Loucy (cell line): ENCODE measurements at regions not wholly inside any gene's neighbourhood (a gene's known extent, or its start where the extent isn't known, plus 50 kb on each side); places are given as distances from the start of the nearest gene placed in this dataset.

ENCODE experiments used
- H2AFZ ChIP-seq: fragments of 200-600 bp; sonication (generic); 2 replicates; pipeline ENCODE4 v1.6.0; 2016; ENCODE audit warnings: antibody characterized with exemption, mild to moderate bottlenecking, low read length, moderate library complexity
- H3F3A ChIP-seq: fragments of 200-600 bp; 2 replicates; pipeline ENCODE4 v1.6.0; 2016; ENCODE audit warnings: antibody characterized with exemption, low read depth, mild to moderate bottlenecking
- H3K27me3 ChIP-seq: fragments of 200-600 bp; sonication (generic); 2 replicates; pipeline ENCODE4 v1.6.1; 2014; ENCODE audit warnings: low read length, mild to moderate bottlenecking; ENCODE audit not compliant: insufficient read depth, poor library complexity, severe bottlenecking
- H3K36me3 ChIP-seq: fragments of 200-600 bp; sonication (generic); 2 replicates; pipeline ENCODE4 v1.6.1; 2016; ENCODE audit warnings: low read length; ENCODE audit not compliant: insufficient read depth
- H3K4me1 ChIP-seq: fragments of 200-600 bp; sonication (generic); 2 replicates; pipeline ENCODE4 v1.5.1; 2014; ENCODE audit warnings: low read length, mild to moderate bottlenecking; ENCODE audit not compliant: insufficient read depth, poor library complexity, severe bottlenecking
- H3K4me2 ChIP-seq: fragments of 200-600 bp; sonication (generic); 2 replicates; pipeline ENCODE4 v1.6.0; 2014; ENCODE audit warnings: antibody characterized with exemption, low read length, low read depth, mild to moderate bottlenecking; ENCODE audit not compliant: poor library complexity, severe bottlenecking
- H3K4me3 ChIP-seq: fragments of 200-600 bp; sonication (generic); 2 replicates; pipeline ENCODE4 v1.5.1; 2014; ENCODE audit warnings: low read length, mild to moderate bottlenecking, mixed read lengths; ENCODE audit not compliant: poor library complexity, severe bottlenecking
- H3K79me2 ChIP-seq: fragments of 200-600 bp; sonication (generic); 2 replicates; pipeline ENCODE4 v1.6.1; 2014; ENCODE audit warnings: low read length; ENCODE audit not compliant: insufficient read depth
- H3K9ac ChIP-seq: fragments of 200-600 bp; sonication (generic); 2 replicates; pipeline ENCODE4 v1.6.0; 2014; ENCODE audit warnings: mild to moderate bottlenecking, low read depth, low read length, moderate library complexity; ENCODE audit not compliant: poor library complexity, severe bottlenecking
- H3K9me2 ChIP-seq: fragments of 200-600 bp; sonication (generic); replicated peaks from 2 replicates; pipeline ENCODE4 v1.6.1; 2016; ENCODE audit warnings: low read depth, low read length, mixed read lengths
- H3K9me3 ChIP-seq: fragments of 200-600 bp; sonication (generic); 2 replicates; pipeline ENCODE4 v1.6.1; 2014; ENCODE audit warnings: mild to moderate bottlenecking, antibody characterized with exemption, low read length, low read depth; ENCODE audit not compliant: insufficient read depth
- H4K20me1 ChIP-seq: fragments of 200-600 bp; sonication (generic); 2 replicates; pipeline ENCODE4 v1.6.0; 2014; ENCODE audit warnings: antibody characterized with exemption, low read length, mild to moderate bottlenecking; ENCODE audit not compliant: insufficient read depth, poor library complexity, severe bottlenecking
- CTCF ChIP-seq: fragments of 200-600 bp; sonication (generic); conservative IDR thresholded peaks from 2 replicates; pipeline ENCODE4 v1.5.1; 2014; ENCODE audit warnings: mild to moderate bottlenecking, antibody characterized with exemption, low read length
- EZH2phosphoT487 ChIP-seq: fragments of 200-600 bp; IDR thresholded peaks from 2 replicates; pipeline ENCODE4 v1.6.1; 2018; ENCODE audit warnings: antibody characterized with exemption, mild to moderate bottlenecking, moderate library complexity, borderline replicate concordance

GRCh38 chr17:34800661-34801060, 160.6 kb downstream of the CCT6B start:
- Histone ChIP-seq H3K4me1 (no peaks in the 10 kb centered on the region), H3K4me2 (no peak overlapping the region), H3K9me2 (no peaks in the 10 kb centered on the region), H3K9ac (no peak overlapping the region), H4K20me1 (no peaks in the 10 kb centered on the region), H3K36me3 (no peaks in the 10 kb centered on the region), H3K27me3 (no peaks in the 10 kb centered on the region), H3K4me3 (no peak overlapping the region), H2AFZ (no peak overlapping the region), H3F3A (no peaks in the 10 kb centered on the region), H3K79me2 (no peaks in the 10 kb centered on the region), H3K9me3 (no peaks in the 10 kb centered on the region)
- TF ChIP-seq CTCF: no peak
- no peak for TF ChIP-seq EZH2phosphoT487

GRCh38 chr17:34799751-34800150, 161.5 kb downstream of the CCT6B start:
- Histone ChIP-seq H3K79me2 (no peaks in the 10 kb centered on the region), H3K36me3 (no peaks in the 10 kb centered on the region), H3K4me1 (no peaks in the 10 kb centered on the region), H3K9me2 (no peaks in the 10 kb centered on the region), H3K4me3 (no peak overlapping the region), H3K4me2 (no peak overlapping the region), H3K27me3 (no peaks in the 10 kb centered on the region), H3F3A (no peaks in the 10 kb centered on the region), H4K20me1 (no peaks in the 10 kb centered on the region), H2AFZ (no peak overlapping the region), H3K9me3 (no peaks in the 10 kb centered on the region), H3K9ac (no peak overlapping the region)
- TF ChIP-seq EZH2phosphoT487: no peak
- TF ChIP-seq CTCF: no peak

- H4K20me1 ChIP-seq: no peaks in the 10 kb centered on the region
- no peaks in the 10 kb centered on the region for H3K9me3 ChIP-seq
- H3K9ac ChIP-seq: no peak overlapping the region
- H3K36me3 ChIP-seq: no peaks in the 10 kb centered on the region
- H3K4me2 ChIP-seq: no peak overlapping the region
- H3K4me1 ChIP-seq: no peaks in the 10 kb centered on the region
- TF ChIP-seq CTCF (no peak), EZH2phosphoT487 (no peak)
- H2AFZ ChIP-seq: no peak overlapping the region
- H3K79me2 ChIP-seq: no peaks in the 10 kb centered on the region
- H3K9me2 ChIP-seq: no peaks in the 10 kb centered on the region
- no peak overlapping the region for H3K4me3 ChIP-seq
- H3K27me3 ChIP-seq: no peaks in the 10 kb centered on the region
- H3F3A ChIP-seq: no peaks in the 10 kb centered on the region
Observed at GRCh38 chr17:34798581-34798980, 162.7 kb downstream of the CCT6B start.
